ENCODE measurements at regions not wholly inside any gene's neighbourhood (a gene's known extent, or its start where the extent isn't known, plus 50 kb on each side); places are given as distances from the start of the nearest gene placed in this dataset.

GRCh38 chr18:4888251-4889040 lies 308.6 kb downstream of the AKAIN1 start:
- no peaks in the 10 kb centered on the region for H3K27me3 ChIP-seq
- H3K27ac ChIP-seq, result no peak overlapping the region
- no peak for DNase-seq (ENCODE audit: low spot score in 2 of 2)
- no peaks in the 10 kb centered on the region for H3K36me3 ChIP-seq
- TF ChIP-seq EP300 (IDR thresholded peaks at IDR 0.05) (no peak), CTCF (IDR thresholded peaks at IDR 0.05) (no peak), POLR2A (IDR thresholded peaks at IDR 0.05) (no peak)
- H3K9me3 ChIP-seq, result peaks cover 0 to 13% (median 0%) of the 10 kb centered on the region in 4 donors
- no peaks in the 10 kb centered on the region for H3K4me1 ChIP-seq
- 47 to 53% methylated on average over 6 of the region's 6 CpGs for WGBS, 2 donors
- no peak overlapping the region for H3K4me3 ChIP-seq

GRCh38 chr18:4878480-4878879 lies 318.6 kb downstream of the AKAIN1 start:
- H3K27ac ChIP-seq, result no peak overlapping the region
- H3K9me3 ChIP-seq, result peaks cover 0 to 15% (median 0%) of the 10 kb centered on the region in 4 donors
- H3K36me3 ChIP-seq, result no peaks in the 10 kb centered on the region
- TF ChIP-seq EP300 (IDR thresholded peaks at IDR 0.05) (no peak), POLR2A (IDR thresholded peaks at IDR 0.05) (no peak), CTCF (IDR thresholded peaks at IDR 0.05) (no peak)
- no peaks in the 10 kb centered on the region for H3K27me3 ChIP-seq
- no peaks in the 10 kb centered on the region for H3K4me1 ChIP-seq
- no peak for DNase-seq (ENCODE audit: low spot score in 2 of 2)
- WGBS, 2 donors, result 71 to 76% methylated on average over 4 of the region's 4 CpGs
- H3K4me3 ChIP-seq, result no peak overlapping the region

GRCh38 chr18:4871197-4871596 lies 325.9 kb downstream of the AKAIN1 start:
- H3K4me3 ChIP-seq, result no peak overlapping the region
- no peaks in the 10 kb centered on the region for H3K27me3 ChIP-seq
- H3K9me3 ChIP-seq, result peaks cover 0 to 8% (median 0%) of the 10 kb centered on the region in 4 donors
- no peaks in the 10 kb centered on the region for H3K36me3 ChIP-seq
- TF ChIP-seq POLR2A (IDR thresholded peaks at IDR 0.05), result no peak
- no peak for TF ChIP-seq EP300 (IDR thresholded peaks at IDR 0.05)
- no peaks in the 10 kb centered on the region for H3K4me1 ChIP-seq
- DNase-seq (ENCODE audit: low spot score in 2 of 2), result no peak
- H3K27ac ChIP-seq, result no peak overlapping the region

GRCh38 chr18:4870177-4870773 lies 326.8 kb downstream of the AKAIN1 start:
- Histone ChIP-seq H3K36me3 (no peaks in the 10 kb centered on the region), H3K9me3 (peaks cover 0 to 8% (median 0%) of the 10 kb centered on the region in 4 donors), H3K4me3 (no peak overlapping the region), H3K27ac (no peak overlapping the region), H3K27me3 (no peaks in the 10 kb centered on the region), H3K4me1 (no peaks in the 10 kb centered on the region)
- WGBS, 2 donors, result 84 to 90% methylated on average over 4 of the region's 4 CpGs
- DNase-seq (ENCODE audit: low spot score in 2 of 2), result no peak
- no peak for TF ChIP-seq CTCF (IDR thresholded peaks at IDR 0.05)
- no peak for TF ChIP-seq EP300 (IDR thresholded peaks at IDR 0.05)
- TF ChIP-seq POLR2A (IDR thresholded peaks at IDR 0.05), result no peak

- Histone ChIP-seq H3K4me1 (no peaks in the 10 kb centered on the region), H3K27me3 (no peaks in the 10 kb centered on the region), H3K9me3 (peaks cover 0 to 8% (median 0%) of the 10 kb centered on the region in 4 donors), H3K27ac (no peak overlapping the region), H3K4me3 (no peak overlapping the region), H3K36me3 (no peaks in the 10 kb centered on the region)
- DNase-seq (ENCODE audit: low spot score in 2 of 2), result no peak
- TF ChIP-seq CTCF (IDR thresholded peaks at IDR 0.05) (no peak), POLR2A (IDR thresholded peaks at IDR 0.05) (no peak), EP300 (IDR thresholded peaks at IDR 0.05) (no peak)
- WGBS, 2 donors, result 59 to 65% methylated on average over 3 of the region's 3 CpGs
These were observed 327.9 kb downstream of the AKAIN1 start for GRCh38 chr18:4869155-4869554.
